GM12873 (cell line): ENCODE measurements at regions not wholly inside any gene's neighbourhood (a gene's known extent, or its start where the extent isn't known, plus 50 kb on each side); places are given as distances from the start of the nearest gene placed in this dataset.

Experiments
- TF ChIP-seq, protein P1 (sequence below): IDR thresholded peaks from 2 replicates; pipeline ENCODE4 v1.5.1; 2012; ENCODE audit warnings: low read depth, mild to moderate bottlenecking, moderate library complexity, low read length, control low read depth; ENCODE audit not compliant: insufficient read depth; ENCODE audit errors: missing control alignments

DNA sequence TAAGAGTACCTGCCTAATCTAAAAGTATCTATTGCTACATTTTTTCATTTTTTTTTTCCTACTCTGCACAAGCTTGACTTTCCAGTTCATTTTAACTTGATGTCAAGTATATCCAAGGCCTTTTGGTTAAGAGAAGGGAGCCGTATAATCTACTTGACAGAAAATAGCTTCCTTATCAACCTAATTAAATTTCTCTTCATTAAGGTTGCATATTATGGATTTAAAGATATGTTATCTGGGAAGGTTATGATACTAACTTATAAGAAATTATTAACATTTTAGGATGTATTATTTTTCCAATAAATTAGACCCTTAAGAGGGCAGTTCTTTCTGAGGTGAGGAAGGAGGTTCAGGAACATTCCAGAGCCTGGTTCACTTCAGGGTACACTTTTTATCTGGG, 83.1 kb upstream of the SGIP1 start:
- TF ChIP-seq, protein P1, sequence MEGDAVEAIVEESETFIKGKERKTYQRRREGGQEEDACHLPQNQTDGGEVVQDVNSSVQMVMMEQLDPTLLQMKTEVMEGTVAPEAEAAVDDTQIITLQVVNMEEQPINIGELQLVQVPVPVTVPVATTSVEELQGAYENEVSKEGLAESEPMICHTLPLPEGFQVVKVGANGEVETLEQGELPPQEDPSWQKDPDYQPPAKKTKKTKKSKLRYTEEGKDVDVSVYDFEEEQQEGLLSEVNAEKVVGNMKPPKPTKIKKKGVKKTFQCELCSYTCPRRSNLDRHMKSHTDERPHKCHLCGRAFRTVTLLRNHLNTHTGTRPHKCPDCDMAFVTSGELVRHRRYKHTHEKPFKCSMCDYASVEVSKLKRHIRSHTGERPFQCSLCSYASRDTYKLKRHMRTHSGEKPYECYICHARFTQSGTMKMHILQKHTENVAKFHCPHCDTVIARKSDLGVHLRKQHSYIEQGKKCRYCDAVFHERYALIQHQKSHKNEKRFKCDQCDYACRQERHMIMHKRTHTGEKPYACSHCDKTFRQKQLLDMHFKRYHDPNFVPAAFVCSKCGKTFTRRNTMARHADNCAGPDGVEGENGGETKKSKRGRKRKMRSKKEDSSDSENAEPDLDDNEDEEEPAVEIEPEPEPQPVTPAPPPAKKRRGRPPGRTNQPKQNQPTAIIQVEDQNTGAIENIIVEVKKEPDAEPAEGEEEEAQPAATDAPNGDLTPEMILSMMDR = no peak

DNA sequence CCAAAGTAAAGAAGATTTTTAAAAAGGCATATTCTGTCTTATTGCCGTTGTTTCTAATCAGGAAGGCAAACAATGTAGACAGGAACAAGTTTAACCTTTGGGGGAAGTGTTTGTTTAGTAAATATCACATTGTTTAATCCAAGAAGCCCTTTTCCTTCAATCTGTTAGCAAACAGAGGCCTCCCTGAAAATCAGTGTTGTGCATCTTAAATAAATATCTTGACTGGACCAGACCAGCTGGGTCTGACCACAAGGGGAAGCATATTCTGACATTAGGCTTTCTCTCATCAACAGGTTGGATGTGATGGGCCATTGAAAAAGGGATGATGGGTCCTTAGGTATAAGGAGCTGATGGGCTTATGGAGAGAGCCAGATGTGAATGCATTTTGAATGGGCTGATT, 81.8 kb upstream of the SGIP1 start:
- TF ChIP-seq, protein P1 = no peak

DNA sequence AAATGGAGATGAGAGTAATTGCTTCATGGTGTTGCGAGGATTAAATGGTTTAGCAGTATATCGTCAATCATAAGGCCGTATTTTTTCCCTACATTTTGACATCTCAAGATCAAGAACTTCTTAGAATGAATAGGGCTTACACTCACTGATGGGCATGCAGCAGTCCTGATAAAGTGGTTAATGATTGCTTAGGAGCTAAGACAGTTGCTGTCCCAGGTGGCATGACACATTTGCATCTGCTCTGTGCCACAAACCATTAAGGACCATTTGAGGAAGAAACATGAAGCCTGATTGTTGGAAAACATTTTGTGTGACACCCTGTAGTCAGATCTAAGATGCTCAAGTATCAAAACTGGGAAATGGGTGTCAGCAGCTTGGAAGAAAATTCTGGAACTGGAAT, 81.0 kb upstream of the SGIP1 start:
- TF ChIP-seq, protein P1 = no peak

DNA sequence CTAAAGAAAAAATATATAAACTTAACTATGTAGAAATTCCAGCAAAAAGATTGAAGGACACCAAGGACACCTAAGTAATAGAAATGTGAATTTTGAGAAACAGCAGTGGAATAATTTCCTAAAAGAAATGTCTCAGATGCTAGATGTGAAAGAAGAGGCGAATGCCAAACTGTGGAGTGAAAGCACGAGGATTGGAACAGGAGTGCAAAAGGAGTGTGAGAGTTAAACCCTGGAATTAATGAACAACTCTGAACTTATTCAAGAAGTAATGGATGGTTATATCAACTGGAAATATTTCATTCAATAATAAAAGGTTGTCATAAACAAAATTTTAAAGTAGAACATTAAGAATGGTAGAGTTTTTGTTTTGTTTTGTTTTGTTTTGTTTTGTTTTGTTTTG, 78.5 kb upstream of the SGIP1 start:
- TF ChIP-seq, protein P1 = no peak

DNA sequence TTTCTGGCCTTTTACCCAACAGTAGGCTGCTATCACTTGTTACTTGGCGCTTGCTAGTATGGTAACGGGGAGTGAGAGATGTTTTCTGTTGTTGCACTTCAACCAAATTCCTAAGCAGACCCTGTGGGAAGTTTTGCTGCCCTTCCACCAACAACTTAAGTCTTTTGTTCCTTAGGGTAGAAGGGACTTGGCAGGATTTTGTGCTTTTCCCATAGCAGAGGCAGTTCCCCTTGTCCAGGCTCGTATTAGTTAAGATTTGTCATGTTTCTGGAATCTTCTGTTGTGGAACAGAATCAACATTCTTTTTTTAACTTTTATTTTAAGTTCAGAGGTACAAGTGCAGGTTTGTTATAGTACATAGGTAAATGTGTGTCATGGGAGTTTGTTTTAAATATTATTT, 73.2 kb upstream of the SGIP1 start:
- TF ChIP-seq, protein P1 = no peak

DNA sequence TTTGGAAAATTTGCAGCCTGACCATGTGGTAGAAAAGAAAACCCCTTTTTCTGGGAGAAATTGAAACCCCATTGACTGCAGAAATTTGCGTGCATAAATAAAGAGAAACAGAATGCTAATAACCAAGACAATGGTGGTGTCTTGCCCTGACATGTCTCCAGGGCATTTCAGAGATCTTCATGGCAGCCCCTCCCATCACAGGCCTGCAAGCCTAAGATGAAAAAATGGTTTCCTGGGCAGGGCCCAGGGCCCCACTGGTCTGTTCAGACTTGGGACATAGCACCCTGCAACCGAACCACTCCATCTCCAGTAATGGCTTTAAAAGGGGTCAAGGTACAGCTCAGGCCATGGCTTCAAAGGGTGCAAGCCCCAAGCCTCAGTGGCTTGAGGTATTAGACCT, 71.6 kb upstream of the SGIP1 start:
- TF ChIP-seq, protein P1 = no peak

DNA sequence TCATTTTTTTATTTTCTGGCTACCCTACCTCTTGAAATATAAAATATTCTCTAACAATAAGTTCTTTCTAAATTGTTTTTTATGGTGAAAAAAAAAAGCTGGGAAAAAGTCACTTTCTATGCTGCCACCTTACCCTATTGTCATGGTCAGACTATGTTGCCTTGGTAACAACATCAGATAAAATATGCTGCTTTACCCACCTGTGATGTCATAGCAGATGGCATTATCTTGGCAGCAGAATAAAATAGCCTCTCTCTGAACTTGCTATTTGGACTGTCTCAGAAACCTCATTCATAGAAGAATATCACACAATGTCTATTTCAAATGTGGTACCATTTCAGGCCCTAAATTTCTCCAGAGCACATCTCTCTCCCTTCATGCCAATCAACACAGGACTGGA, 69.6 kb upstream of the SGIP1 start:
- TF ChIP-seq, protein P1 = no peak
